ENCODE measurements at regions not wholly inside any gene's neighbourhood (a gene's known extent, or its start where the extent isn't known, plus 50 kb on each side); places are given as distances from the start of the nearest gene placed in this dataset.
"Not testable (repeated sequence)": the region's sequence is repeated elsewhere in the genome, so short reads cannot be mapped to it uniquely, and the experiment has no call there.

DNA sequence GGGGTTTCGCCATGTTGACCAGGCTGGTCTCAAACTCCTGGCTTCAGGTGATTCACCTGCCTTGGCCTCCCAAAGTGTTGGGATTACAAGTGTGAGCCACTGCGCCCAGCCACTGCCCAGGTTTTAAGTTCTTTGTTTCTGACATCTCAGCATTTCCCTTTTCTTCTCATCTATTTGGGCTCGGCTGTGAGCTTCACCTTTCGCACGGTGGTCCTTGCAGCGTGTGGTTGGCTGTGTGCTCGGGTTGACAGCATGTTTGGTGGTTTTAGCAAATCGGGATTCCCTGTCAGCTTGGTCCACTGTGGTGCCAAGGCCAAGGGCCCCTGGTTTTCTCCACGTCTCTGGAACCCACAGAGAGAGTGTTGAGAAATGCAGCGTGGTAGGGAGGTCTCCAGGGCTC is 138.8 kb downstream of the DNAJB6 start:
- H4K8ac ChIP-seq (ENCODE audit: low read depth, low read length): no peak overlapping the region
- H3K4ac ChIP-seq (ENCODE audit: low read depth, low read length): no peak overlapping the region
- no peak overlapping the region for H3K9ac ChIP-seq (ENCODE audit: low read length)
- no peak overlapping the region for H2BK5ac ChIP-seq (ENCODE audit: low read length)
- H3K79me1 ChIP-seq (ENCODE audit: low read length): no peaks in the 10 kb centered on the region
- no peak overlapping the region for H3K23ac ChIP-seq (ENCODE audit: low read length)
- H4K5ac ChIP-seq (ENCODE audit: low read length): no peak overlapping the region
- H3K27me3 ChIP-seq (ENCODE audit: insufficient read depth, low read length, poor library complexity): no peaks in the 10 kb centered on the region
- H2AK5ac ChIP-seq (ENCODE audit: low read length): no peak overlapping the region
- no peaks in the 10 kb centered on the region for H3K36me3 ChIP-seq (ENCODE audit: control insufficient read depth, insufficient read depth, low read length)
- H3K79me2 ChIP-seq (ENCODE audit: control insufficient read depth, insufficient read depth, low read length): no peaks in the 10 kb centered on the region
- H3K27ac ChIP-seq (ENCODE audit: low read depth, low read length): no peak overlapping the region
- no CpG with 5 or more reads among the region's 10 CpGs for WGBS (ENCODE audit: extremely low coverage, insufficient coverage, low lambda C conversion rate)
- no peak overlapping the region for H3K4me2 ChIP-seq (ENCODE audit: low read length)
- no peak for DNase-seq
- H3K56ac ChIP-seq (ENCODE audit: low read length): no peak overlapping the region
- no peak overlapping the region for H2BK120ac ChIP-seq (ENCODE audit: low read depth, low read length)
- H3K18ac ChIP-seq (ENCODE audit: low read length): no peak overlapping the region
- H2BK15ac ChIP-seq (replicated peaks; ENCODE audit: low read depth): no peak overlapping the region
- no peaks in the 10 kb centered on the region for H3K4me1 ChIP-seq (ENCODE audit: control insufficient read depth, low read depth, low read length)
- no peak overlapping the region for H3K4me3 ChIP-seq (ENCODE audit: low read length)

GRCh38 chr7:157476201-157476600 is 139.4 kb downstream of the DNAJB6 start:
- H3K27ac ChIP-seq (ENCODE audit: low read depth, low read length): no peak overlapping the region
- no peaks in the 10 kb centered on the region for H3K4me1 ChIP-seq (ENCODE audit: control insufficient read depth, low read depth, low read length)
- H3K23ac ChIP-seq (ENCODE audit: low read length): no peak overlapping the region
- H3K56ac ChIP-seq (ENCODE audit: low read length): no peak overlapping the region
- H3K18ac ChIP-seq (ENCODE audit: low read length): no peak overlapping the region
- H3K4me2 ChIP-seq (ENCODE audit: low read length): no peak overlapping the region
- WGBS (ENCODE audit: extremely low coverage, insufficient coverage, low lambda C conversion rate): no CpG with 5 or more reads among the region's 8 CpGs
- H4K5ac ChIP-seq (ENCODE audit: low read length): no peak overlapping the region
- no peak overlapping the region for H2BK5ac ChIP-seq (ENCODE audit: low read length)
- no peak overlapping the region for H2AK5ac ChIP-seq (ENCODE audit: low read length)
- no peak for DNase-seq
- H2BK15ac ChIP-seq (replicated peaks; ENCODE audit: low read depth): no peak overlapping the region
- H3K27me3 ChIP-seq (ENCODE audit: insufficient read depth, low read length, poor library complexity): no peaks in the 10 kb centered on the region
- no peaks in the 10 kb centered on the region for H3K79me1 ChIP-seq (ENCODE audit: low read length)
- no peaks in the 10 kb centered on the region for H3K79me2 ChIP-seq (ENCODE audit: control insufficient read depth, insufficient read depth, low read length)
- no peak overlapping the region for H3K9ac ChIP-seq (ENCODE audit: low read length)
- no peak overlapping the region for H3K4ac ChIP-seq (ENCODE audit: low read depth, low read length)
- no peak overlapping the region for H4K8ac ChIP-seq (ENCODE audit: low read depth, low read length)
- no peak overlapping the region for H3K4me3 ChIP-seq (ENCODE audit: low read length)
- no peak overlapping the region for H2BK120ac ChIP-seq (ENCODE audit: low read depth, low read length)
- H3K36me3 ChIP-seq (ENCODE audit: control insufficient read depth, insufficient read depth, low read length): no peaks in the 10 kb centered on the region

GRCh38 chr7:157476654-157477549 is 140.1 kb downstream of the DNAJB6 start:
- Histone ChIP-seq H3K36me3 (ENCODE audit: control insufficient read depth, insufficient read depth, low read length) (no peaks in the 10 kb centered on the region), H3K18ac (ENCODE audit: low read length) (no peak overlapping the region), H3K4me2 (ENCODE audit: low read length) (no peak overlapping the region), H2BK120ac (ENCODE audit: low read depth, low read length) (no peak overlapping the region), H3K4ac (ENCODE audit: low read depth, low read length) (no peak overlapping the region), H4K5ac (ENCODE audit: low read length) (no peak overlapping the region), H3K4me3 (ENCODE audit: low read length) (no peak overlapping the region), H2BK15ac (replicated peaks; ENCODE audit: low read depth) (no peak overlapping the region), H3K4me1 (ENCODE audit: control insufficient read depth, low read depth, low read length) (no peaks in the 10 kb centered on the region), H2AK5ac (ENCODE audit: low read length) (no peak overlapping the region), H2BK5ac (ENCODE audit: low read length) (no peak overlapping the region), H3K79me1 (ENCODE audit: low read length) (no peaks in the 10 kb centered on the region), H3K79me2 (ENCODE audit: control insufficient read depth, insufficient read depth, low read length) (no peaks in the 10 kb centered on the region), H3K23ac (ENCODE audit: low read length) (no peak overlapping the region), H3K27ac (ENCODE audit: low read depth, low read length) (no peak overlapping the region), H4K8ac (ENCODE audit: low read depth, low read length) (no peak overlapping the region), H3K56ac (ENCODE audit: low read length) (no peak overlapping the region), H3K9ac (ENCODE audit: low read length) (no peak overlapping the region), H3K27me3 (ENCODE audit: insufficient read depth, low read length, poor library complexity) (no peaks in the 10 kb centered on the region)
- no peak for DNase-seq
- WGBS (ENCODE audit: extremely low coverage, insufficient coverage, low lambda C conversion rate): no CpG with 5 or more reads among the region's 17 CpGs

DNA sequence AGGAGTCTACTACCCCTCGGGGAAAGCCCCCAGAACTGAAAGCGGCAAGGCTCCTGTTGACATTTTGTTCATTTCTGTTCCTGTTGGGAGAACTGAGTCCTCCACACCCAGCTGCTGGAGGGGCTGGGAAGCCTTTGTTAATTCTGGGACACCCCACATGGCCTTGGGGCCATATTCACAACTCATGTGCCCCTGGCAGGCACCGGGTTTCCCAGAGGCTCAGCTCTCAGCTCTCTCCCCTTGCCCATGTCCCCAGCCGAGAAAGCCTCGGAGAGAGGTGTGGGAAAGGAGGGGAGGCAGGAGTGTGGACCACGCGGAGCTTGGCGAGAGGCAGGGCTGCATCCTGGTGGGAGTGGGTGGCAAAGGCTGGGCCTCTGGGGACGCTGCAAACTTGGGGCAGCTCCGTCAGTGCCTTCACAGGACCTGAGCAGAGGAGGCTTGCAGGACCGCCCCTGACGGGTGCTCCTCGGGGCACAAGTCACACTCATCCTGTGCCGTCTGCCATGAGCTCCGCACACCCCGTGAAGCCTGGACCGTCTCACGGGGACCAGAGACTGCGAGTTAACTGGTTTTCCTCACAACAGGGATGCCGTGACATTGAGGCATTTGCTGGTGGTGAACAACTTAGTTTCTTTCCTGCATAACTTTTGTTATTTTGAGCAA is 140.9 kb downstream of the DNAJB6 start:
- no peak overlapping the region for H3K56ac ChIP-seq (ENCODE audit: low read length)

DNA sequence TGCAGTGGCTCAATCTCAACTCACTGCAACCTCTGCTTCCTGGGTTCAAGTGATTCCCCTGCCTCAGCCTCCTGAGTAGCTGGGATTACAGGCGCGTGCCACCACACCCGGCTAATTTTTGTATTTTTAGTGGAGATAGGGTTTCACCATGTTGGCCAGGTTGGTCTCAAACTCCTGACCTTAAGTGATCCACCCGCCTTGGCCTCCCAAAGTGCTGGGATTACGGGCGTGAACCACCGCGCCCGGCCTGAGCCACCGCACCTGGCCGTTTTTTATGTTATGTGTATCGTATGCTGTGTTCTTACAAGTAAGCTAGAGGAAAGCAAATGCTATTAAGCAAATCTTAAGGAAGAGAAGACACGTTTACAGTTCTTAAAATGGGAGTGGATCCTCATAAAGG is 141.8 kb downstream of the DNAJB6 start:
- H3K4me2 ChIP-seq (ENCODE audit: low read length); H3K4me1 ChIP-seq (ENCODE audit: control insufficient read depth, low read depth, low read length); H3K79me1 ChIP-seq (ENCODE audit: low read length); H3K4me3 ChIP-seq (ENCODE audit: low read length); H4K8ac ChIP-seq (ENCODE audit: low read depth, low read length); H2BK5ac ChIP-seq (ENCODE audit: low read length); H3K4ac ChIP-seq (ENCODE audit: low read depth, low read length); H3K27ac ChIP-seq (ENCODE audit: low read depth, low read length); H3K79me2 ChIP-seq (ENCODE audit: control insufficient read depth, insufficient read depth, low read length); H3K23ac ChIP-seq (ENCODE audit: low read length); H3K9ac ChIP-seq (ENCODE audit: low read length); H2BK15ac ChIP-seq (replicated peaks; ENCODE audit: low read depth); H3K56ac ChIP-seq (ENCODE audit: low read length); H3K27me3 ChIP-seq (ENCODE audit: insufficient read depth, low read length, poor library complexity); H3K36me3 ChIP-seq (ENCODE audit: control insufficient read depth, insufficient read depth, low read length); H4K5ac ChIP-seq (ENCODE audit: low read length); H2AK5ac ChIP-seq (ENCODE audit: low read length); H2BK120ac ChIP-seq (ENCODE audit: low read depth, low read length); DNase-seq; H3K18ac ChIP-seq (ENCODE audit: low read length): not testable (repeated sequence)
- no CpG with 5 or more reads among the region's 13 CpGs for WGBS (ENCODE audit: extremely low coverage, insufficient coverage, low lambda C conversion rate)

More for the DNA sequence above, 140.9 kb downstream of the DNAJB6 start:
- H3K27me3 ChIP-seq (ENCODE audit: insufficient read depth, low read length, poor library complexity): no peaks in the 10 kb centered on the region
- no CpG with 5 or more reads among the region's 20 CpGs for WGBS (ENCODE audit: extremely low coverage, insufficient coverage, low lambda C conversion rate)
- H2AK5ac ChIP-seq (ENCODE audit: low read length): no peak overlapping the region
- DNase-seq: no peak
- H3K9ac ChIP-seq (ENCODE audit: low read length): no peak overlapping the region
- no peaks in the 10 kb centered on the region for H3K4me1 ChIP-seq (ENCODE audit: control insufficient read depth, low read depth, low read length)
- no peak overlapping the region for H2BK120ac ChIP-seq (ENCODE audit: low read depth, low read length)
- H3K4me2 ChIP-seq (ENCODE audit: low read length): no peak overlapping the region
- H3K4me3 ChIP-seq (ENCODE audit: low read length): no peak overlapping the region
- no peak overlapping the region for H4K8ac ChIP-seq (ENCODE audit: low read depth, low read length)
- no peaks in the 10 kb centered on the region for H3K79me1 ChIP-seq (ENCODE audit: low read length)
- H3K79me2 ChIP-seq (ENCODE audit: control insufficient read depth, insufficient read depth, low read length): no peaks in the 10 kb centered on the region
- H4K5ac ChIP-seq (ENCODE audit: low read length): no peak overlapping the region
- H2BK15ac ChIP-seq (replicated peaks; ENCODE audit: low read depth): no peak overlapping the region
- no peak overlapping the region for H3K23ac ChIP-seq (ENCODE audit: low read length)
- no peaks in the 10 kb centered on the region for H3K36me3 ChIP-seq (ENCODE audit: control insufficient read depth, insufficient read depth, low read length)
- H3K27ac ChIP-seq (ENCODE audit: low read depth, low read length): no peak overlapping the region
- no peak overlapping the region for H3K18ac ChIP-seq (ENCODE audit: low read length)
- H2BK5ac ChIP-seq (ENCODE audit: low read length): no peak overlapping the region
- H3K4ac ChIP-seq (ENCODE audit: low read depth, low read length): no peak overlapping the region

All from mesendoderm (in vitro differentiated cells).